ENCODE measurements at regions not wholly inside any gene's neighbourhood (a gene's known extent, or its start where the extent isn't known, plus 50 kb on each side); places are given as distances from the start of the nearest gene placed in this dataset.

DNA sequence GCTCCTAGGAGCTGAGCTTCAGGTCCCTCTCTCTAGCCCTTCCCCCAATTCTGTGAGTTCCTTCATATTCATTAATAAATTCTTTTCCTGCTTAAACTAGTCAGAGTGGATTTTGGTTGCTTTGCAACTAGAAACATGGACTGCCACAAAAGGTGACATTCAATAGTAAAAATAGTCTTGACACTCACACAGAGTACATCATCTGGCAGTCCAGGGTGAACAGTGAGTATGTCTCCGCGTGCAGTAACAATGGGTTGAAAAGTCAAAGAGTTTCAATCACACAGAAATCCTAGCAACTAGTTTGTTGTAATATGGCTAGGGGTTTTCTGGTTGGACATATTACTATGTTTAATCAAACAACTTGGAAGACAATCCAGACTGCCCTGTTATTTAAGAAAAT is 168.8 kb upstream of the TBX20 start:
- TF ChIP-seq, protein P1, sequence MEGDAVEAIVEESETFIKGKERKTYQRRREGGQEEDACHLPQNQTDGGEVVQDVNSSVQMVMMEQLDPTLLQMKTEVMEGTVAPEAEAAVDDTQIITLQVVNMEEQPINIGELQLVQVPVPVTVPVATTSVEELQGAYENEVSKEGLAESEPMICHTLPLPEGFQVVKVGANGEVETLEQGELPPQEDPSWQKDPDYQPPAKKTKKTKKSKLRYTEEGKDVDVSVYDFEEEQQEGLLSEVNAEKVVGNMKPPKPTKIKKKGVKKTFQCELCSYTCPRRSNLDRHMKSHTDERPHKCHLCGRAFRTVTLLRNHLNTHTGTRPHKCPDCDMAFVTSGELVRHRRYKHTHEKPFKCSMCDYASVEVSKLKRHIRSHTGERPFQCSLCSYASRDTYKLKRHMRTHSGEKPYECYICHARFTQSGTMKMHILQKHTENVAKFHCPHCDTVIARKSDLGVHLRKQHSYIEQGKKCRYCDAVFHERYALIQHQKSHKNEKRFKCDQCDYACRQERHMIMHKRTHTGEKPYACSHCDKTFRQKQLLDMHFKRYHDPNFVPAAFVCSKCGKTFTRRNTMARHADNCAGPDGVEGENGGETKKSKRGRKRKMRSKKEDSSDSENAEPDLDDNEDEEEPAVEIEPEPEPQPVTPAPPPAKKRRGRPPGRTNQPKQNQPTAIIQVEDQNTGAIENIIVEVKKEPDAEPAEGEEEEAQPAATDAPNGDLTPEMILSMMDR (IDR thresholded peaks at IDR 0.05; ENCODE audit: insufficient read depth, low read length) = no peak
- DNase-seq (ENCODE audit: low read depth) = no peak
- no peak overlapping the region for H3K4me3 ChIP-seq (ENCODE audit: low read depth, low read length)

GRCh38 chr7:35420656-35421055 is 166.8 kb upstream of the TBX20 start:
- peak; percentile 12 for DNase-seq (ENCODE audit: low read depth)
- H3K4me3 ChIP-seq (ENCODE audit: low read depth, low read length) = peak overlapping the region; percentile 10
- TF ChIP-seq, protein P1 (IDR thresholded peaks at IDR 0.05; ENCODE audit: insufficient read depth, low read length) = no peak

DNA sequence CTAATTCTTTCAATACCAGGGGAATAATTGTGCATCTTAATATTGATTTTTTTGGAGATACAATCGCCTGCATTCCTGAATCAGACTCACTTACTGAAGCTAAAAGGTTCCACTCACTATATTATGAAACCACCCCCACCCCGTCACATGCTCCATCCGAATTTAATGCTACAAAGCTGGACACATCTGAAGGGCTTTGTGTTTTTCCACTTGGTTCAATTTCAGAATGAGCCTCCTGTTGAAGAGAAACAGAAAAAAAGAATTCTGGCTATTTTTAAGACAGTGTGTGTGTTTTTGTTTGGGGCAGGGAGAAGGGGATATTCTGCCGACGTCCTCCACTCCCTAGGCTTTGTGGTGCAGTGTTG is 165.5 kb upstream of the TBX20 start:
- TF ChIP-seq, protein P1 (IDR thresholded peaks at IDR 0.05; ENCODE audit: insufficient read depth, low read length) = no peak
- H3K4me3 ChIP-seq (ENCODE audit: low read depth, low read length) = no peak overlapping the region
- DNase-seq (ENCODE audit: low read depth) = no peak

GRCh38 chr7:35418716-35419390 is 165.0 kb upstream of the TBX20 start:
- TF ChIP-seq, protein P1 (IDR thresholded peaks at IDR 0.05; ENCODE audit: insufficient read depth, low read length) = no peak
- no peak for DNase-seq (ENCODE audit: low read depth)

GRCh38 chr7:35416568-35416967 is 162.7 kb upstream of the TBX20 start:
- TF ChIP-seq, protein P1 (IDR thresholded peaks at IDR 0.05; ENCODE audit: insufficient read depth, low read length) = no peak
- H3K4me3 ChIP-seq (ENCODE audit: low read depth, low read length) = no peak overlapping the region
- no peak for DNase-seq (ENCODE audit: low read depth)

More at GRCh38 chr7:35418716-35419390, 165.0 kb upstream of the TBX20 start:
- no peak overlapping the region for H3K4me3 ChIP-seq (ENCODE audit: low read depth, low read length)

DNA sequence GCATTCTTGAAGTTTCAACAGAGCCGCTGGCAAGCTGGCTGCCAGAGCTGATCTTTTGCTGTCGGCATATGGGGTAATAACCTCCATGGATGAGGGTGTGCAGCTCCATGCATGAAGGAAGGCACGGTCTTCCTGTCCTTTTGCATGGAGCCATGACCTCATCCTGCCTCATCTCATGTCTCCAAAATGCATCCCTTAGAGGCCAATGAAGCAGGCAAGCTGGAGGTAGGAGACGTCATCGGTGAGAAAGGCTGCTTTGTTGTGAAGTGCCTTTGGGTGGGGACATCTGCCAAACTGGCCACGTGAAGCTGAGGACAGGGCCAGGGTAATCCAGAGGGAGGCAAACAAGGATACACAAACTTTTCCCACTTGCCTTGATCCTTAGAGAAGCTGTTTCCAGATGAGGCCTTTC is 161.5 kb upstream of the TBX20 start:
- no peak for DNase-seq (ENCODE audit: low read depth)
- H3K4me3 ChIP-seq (ENCODE audit: low read depth, low read length) = no peak overlapping the region
- TF ChIP-seq, protein P1 (IDR thresholded peaks at IDR 0.05; ENCODE audit: insufficient read depth, low read length) = no peak

GRCh38 chr7:35411331-35411730 is 157.4 kb upstream of the TBX20 start:
- no peak for DNase-seq (ENCODE audit: low read depth)
- TF ChIP-seq, protein P1 (IDR thresholded peaks at IDR 0.05; ENCODE audit: insufficient read depth, low read length) = no peak

More at GRCh38 chr7:35411331-35411730, 157.4 kb upstream of the TBX20 start:
- H3K4me3 ChIP-seq (ENCODE audit: low read depth, low read length) = no peak overlapping the region
